ENCODE measurements at regions not wholly inside any gene's neighbourhood (a gene's known extent, or its start where the extent isn't known, plus 50 kb on each side); places are given as distances from the start of the nearest gene placed in this dataset.

GRCh38 chr2:11976073-11976472, 229.6 kb downstream of the LPIN1 start:
- CTCF ChIA-PET = no interaction called here
- dilution Hi-C loops (cut with MboI; ENCODE audit: extremely low pct_ligation_motif_present, low sequenced_read_pairs) = no loop called here
- Histone ChIP-seq H3K9me3 (replicated peaks; ENCODE audit: control insufficient read depth, insufficient read depth, low read length) (no peaks in the 10 kb centered on the region), H3K79me2 (ENCODE audit: control insufficient read depth, insufficient read depth, low read length) (no peaks in the 10 kb centered on the region), H3K9ac (replicated peaks; ENCODE audit: extremely low read depth, insufficient read depth, low read length) (no peak overlapping the region), H3K9me1 (replicated peaks; ENCODE audit: control insufficient read depth, extremely low read depth, insufficient read depth, low read length) (no peaks in the 10 kb centered on the region), H3K4me1 (ENCODE audit: control insufficient read depth, extremely low read depth, insufficient read depth, low read length) (no peaks in the 10 kb centered on the region), H3K27ac (ENCODE audit: insufficient read depth, low read depth, low read length) (no peak overlapping the region), H3K36me3 (ENCODE audit: control insufficient read depth in 2 of 2, extremely low read depth in 1 of 2, insufficient read depth in 2 of 2, low read length in 2 of 2) (no peaks in the 10 kb centered on the region), H3K4me2 (ENCODE audit: insufficient read depth, low read length) (no peak overlapping the region), H4K20me1 (replicated peaks; ENCODE audit: control insufficient read depth, extremely low read depth, insufficient read depth, low read length) (no peaks in the 10 kb centered on the region), H3K4me3 (replicated peaks in 1 of 3; ENCODE audit: insufficient read depth in 1 of 3, low read depth in 1 of 3, low read length in 3 of 3) (no peak overlapping the region), H3K27me3 (ENCODE audit: control insufficient read depth in 2 of 2, insufficient read depth in 2 of 2, low read length in 2 of 2) (peaks cover 0 to 3% of the 10 kb centered on the region in 2 experiments), H2AFZ (ENCODE audit: low read depth, low read length) (no peak overlapping the region)
- DNase-seq (ENCODE audit: low read depth, low spot score) (no peak), FAIRE-seq (no peak)
- no TSS peak for BruUV-seq (replicated peaks)
- TF ChIP-seq JUN (IDR thresholded peaks at IDR 0.05; ENCODE audit: borderline replicate concordance, insufficient read depth, insufficient read length, low read depth) = no peak
- POLR2A ChIA-PET = no interaction called here
- intact Hi-C loops (cut with micrococcal nuclease) = no loop called here

GRCh38 chr2:11977766-11978524, 231.5 kb downstream of the LPIN1 start:
- DNase-seq (ENCODE audit: low read depth, low spot score) (no peak), FAIRE-seq (no peak)
- TF ChIP-seq CTCF (IDR thresholded peaks at IDR 0.05; ENCODE audit: extremely low read depth in 1 of 2, insufficient read depth in 1 of 2, low read depth in 1 of 2, low read length in 2 of 2) (no peak), FOS (IDR thresholded peaks at IDR 0.05; ENCODE audit: borderline replicate concordance, insufficient read depth, low read length) (no peak), MYC (IDR thresholded peaks at IDR 0.05; ENCODE audit: low read depth, low read length) (no peak), MAX (IDR thresholded peaks at IDR 0.05; ENCODE audit: insufficient read depth, insufficient read length) (no peak), GATA2 (IDR thresholded peaks at IDR 0.05; ENCODE audit: insufficient read depth, insufficient read length, low read depth, low read length) (no peak)
- Histone ChIP-seq H3K27ac (ENCODE audit: insufficient read depth, low read depth, low read length) (no peak overlapping the region), H3K4me1 (ENCODE audit: control insufficient read depth, extremely low read depth, insufficient read depth, low read length) (no peaks in the 10 kb centered on the region), H3K9me1 (replicated peaks; ENCODE audit: control insufficient read depth, extremely low read depth, insufficient read depth, low read length) (no peaks in the 10 kb centered on the region), H3K79me2 (ENCODE audit: control insufficient read depth, insufficient read depth, low read length) (no peaks in the 10 kb centered on the region), H3K27me3 (ENCODE audit: control insufficient read depth in 2 of 2, insufficient read depth in 2 of 2, low read length in 2 of 2) (no peaks in the 10 kb centered on the region), H3K9me3 (replicated peaks; ENCODE audit: control insufficient read depth, insufficient read depth, low read length) (no peaks in the 10 kb centered on the region), H4K20me1 (replicated peaks; ENCODE audit: control insufficient read depth, extremely low read depth, insufficient read depth, low read length) (no peaks in the 10 kb centered on the region), H3K4me3 (replicated peaks in 1 of 3; ENCODE audit: insufficient read depth in 1 of 3, low read depth in 1 of 3, low read length in 3 of 3) (no peak overlapping the region), H3K4me2 (ENCODE audit: insufficient read depth, low read length) (no peak overlapping the region), H2AFZ (ENCODE audit: low read depth, low read length) (no peak overlapping the region), H3K9ac (replicated peaks; ENCODE audit: extremely low read depth, insufficient read depth, low read length) (no peak overlapping the region), H3K36me3 (ENCODE audit: control insufficient read depth in 2 of 2, extremely low read depth in 1 of 2, insufficient read depth in 2 of 2, low read length in 2 of 2) (no peaks in the 10 kb centered on the region)
- intact Hi-C loops (cut with micrococcal nuclease) = no loop called here
- dilution Hi-C loops (cut with MboI; ENCODE audit: extremely low pct_ligation_motif_present, low sequenced_read_pairs) = no loop called here
- no TSS peak for BruUV-seq (replicated peaks)
- ChIA-PET POLR2A (no interaction called here), CTCF (interaction anchor here (1.2 kb wide), 1 partner anchor 740 kb away, joined by 3 read pairs; no protein-coding TSS in a partner anchor)

Measured in endothelial cell of umbilical vein (primary cell).